Natural killer cell treated with Interleukin-12 subunit alpha and Interleukin-12 subunit beta and Interleukin-15 and Interleukin-18, amount 100 ng/mL, for 72 hours (primary cell): ENCODE measurements at regions not wholly inside any gene's neighbourhood (a gene's known extent, or its start where the extent isn't known, plus 50 kb on each side); places are given as distances from the start of the nearest gene placed in this dataset.

Experiments
- ATAC-seq, 2 donors: fragments of 150-1000 bp; cut with Tn5 transposase in 1 of 2; sonication (Bioruptor Pico), chemical (Tn5 transposase) in 1 of 2; 2 replicates each; pipeline ENCODE4 v1.10.0; 2021
- DNase-seq: peaks from one replicate; pipeline ENCODE4 v3.0.0; 2022; ENCODE audit warnings: low spot score
- H3K27ac Mint-ChIP-seq, 2 donors: 1 replicate in 1 of 2; 2 replicates in 1 of 2; pipeline ENCODE4 v1.8.0; 2022; ENCODE audit warnings: mixed read lengths in 2 of 2, mild to moderate bottlenecking in 1 of 2, moderate library complexity in 1 of 2
- H3K27me3 Mint-ChIP-seq, 2 donors: 1 replicate in 1 of 2; 2 replicates in 1 of 2; pipeline ENCODE4 v1.8.0; 2022; ENCODE audit warnings: mixed read lengths in 2 of 2
- H3K36me3 Mint-ChIP-seq: one replicate; pipeline ENCODE4 v1.8.0; 2022; ENCODE audit warnings: mixed read lengths
- H3K4me1 Mint-ChIP-seq, 2 donors: 1 replicate in 1 of 2; 2 replicates in 1 of 2; pipeline ENCODE4 v1.8.0; 2022; ENCODE audit warnings: low read depth in 2 of 2, mixed read lengths in 2 of 2, mild to moderate bottlenecking in 1 of 2
- H3K4me3 Mint-ChIP-seq: one replicate; pipeline ENCODE4 v1.8.0; 2022; ENCODE audit warnings: mixed read lengths
- H3K9me3 Mint-ChIP-seq: 2 replicates; pipeline ENCODE4 v1.8.0; 2022; ENCODE audit warnings: mixed read lengths

DNA sequence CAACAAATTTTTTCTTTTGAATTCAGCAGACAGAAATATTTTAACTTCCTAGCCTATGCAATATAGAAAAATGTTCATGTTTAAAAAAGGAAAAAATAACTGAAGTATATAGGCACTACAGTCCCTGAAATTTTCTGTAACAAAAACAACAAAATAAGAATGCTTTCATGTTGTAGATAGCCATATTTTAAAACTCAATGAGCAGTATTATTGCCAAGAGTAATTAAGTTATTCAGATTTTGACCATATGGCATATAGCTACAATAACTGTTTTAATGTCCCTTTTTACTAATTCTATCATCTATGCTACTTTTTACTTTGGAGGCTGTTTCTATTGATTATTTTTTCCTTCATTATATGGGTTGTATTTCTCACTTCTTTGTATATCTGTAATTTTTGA lies 283.3 kb upstream of the RIMS1 start:
- Mint-ChIP-seq H3K27ac (no peak overlapping the region), H3K27me3 (no peaks in the 10 kb centered on the region), H3K36me3 (no peaks in the 10 kb centered on the region), H3K9me3 (peaks cover 19% of the 10 kb centered on the region), H3K4me1 (no peaks in the 10 kb centered on the region), H3K4me3 (no peak overlapping the region)
- ATAC-seq (no peak), DNase-seq (no peak)

DNA sequence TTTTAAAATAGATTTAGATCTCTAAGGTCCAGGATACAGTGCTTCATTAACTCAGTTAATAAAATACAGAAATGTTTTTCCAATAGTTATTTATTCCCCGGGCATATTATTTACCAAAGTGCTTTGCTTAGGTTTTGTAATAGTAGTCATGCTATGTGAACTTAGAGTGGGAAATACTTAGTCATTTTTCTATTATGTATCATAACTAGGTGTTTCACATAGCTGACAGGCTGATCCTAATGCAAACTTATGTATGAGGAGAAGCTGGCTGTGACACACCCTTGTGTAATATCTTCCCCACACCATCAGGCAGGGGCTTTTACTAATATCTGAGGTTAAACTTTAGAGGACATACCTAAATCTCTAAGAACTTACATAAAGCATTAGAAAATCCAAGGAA lies 277.7 kb upstream of the RIMS1 start:
- Mint-ChIP-seq H3K4me1 (no peaks in the 10 kb centered on the region), H3K27me3 (no peaks in the 10 kb centered on the region), H3K9me3 (peaks cover 15% of the 10 kb centered on the region), H3K36me3 (no peaks in the 10 kb centered on the region), H3K27ac (no peak overlapping the region), H3K4me3 (no peak overlapping the region)
- DNase-seq (no peak), ATAC-seq (no peak)

DNA sequence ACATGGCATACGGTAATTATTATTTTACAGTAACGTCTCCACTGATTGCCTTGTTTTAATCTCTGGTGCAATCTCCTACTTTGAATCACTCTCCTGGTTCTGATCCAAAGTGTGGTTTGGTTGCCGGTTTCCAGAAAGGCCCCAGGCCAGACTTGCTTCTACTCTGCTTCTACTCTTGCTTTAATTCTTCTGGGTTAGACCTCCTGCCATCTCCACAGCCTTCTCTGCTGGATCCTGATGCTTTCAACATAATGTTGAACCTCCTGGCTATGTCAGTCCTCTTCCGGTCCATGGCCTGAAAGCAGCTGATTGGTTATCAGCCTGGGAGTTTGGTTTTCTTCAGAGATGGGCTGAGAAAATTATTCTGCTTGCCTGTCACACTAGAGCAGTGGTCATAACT lies 266.5 kb upstream of the RIMS1 start:
- H3K27ac Mint-ChIP-seq: no peak overlapping the region
- no peaks in the 10 kb centered on the region for H3K4me1 Mint-ChIP-seq
- DNase-seq: no peak
- no peak overlapping the region for H3K4me3 Mint-ChIP-seq
- ATAC-seq: no peak
- no peaks in the 10 kb centered on the region for H3K36me3 Mint-ChIP-seq
- peaks cover 21% of the 10 kb centered on the region for H3K9me3 Mint-ChIP-seq
- no peaks in the 10 kb centered on the region for H3K27me3 Mint-ChIP-seq

DNA sequence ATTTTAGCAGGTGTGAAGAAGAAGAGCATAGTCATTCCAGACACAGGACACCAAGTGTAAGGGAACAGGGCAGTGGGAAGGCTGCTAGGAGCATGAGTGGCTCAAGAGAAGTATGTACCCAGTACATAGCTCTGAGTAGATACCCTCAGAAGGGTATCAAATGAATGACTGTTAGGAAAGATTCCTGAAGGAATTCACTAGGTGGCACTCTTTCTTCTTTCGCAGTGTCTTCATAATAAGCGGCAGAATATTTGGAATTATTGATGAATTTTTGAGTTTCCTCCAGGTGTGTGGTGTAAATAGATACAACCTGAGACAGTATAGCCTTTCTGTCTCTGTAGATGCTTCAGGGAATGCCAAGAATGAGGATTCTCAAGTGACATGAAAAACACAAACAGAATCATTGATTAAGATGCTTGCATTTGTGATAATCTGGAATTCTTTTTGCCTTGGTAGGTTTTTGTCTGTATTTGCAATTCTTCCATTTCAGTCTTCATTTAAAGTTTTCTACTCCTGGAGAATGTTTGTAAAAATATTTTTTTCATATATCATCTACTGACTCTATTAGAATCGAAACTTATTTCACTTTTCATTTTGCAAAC lies 264.3 kb upstream of the RIMS1 start:
- H3K4me1 Mint-ChIP-seq: no peaks in the 10 kb centered on the region
- H3K9me3 Mint-ChIP-seq: peaks cover 30% of the 10 kb centered on the region
- H3K36me3 Mint-ChIP-seq: peaks cover 6% of the 10 kb centered on the region
- ATAC-seq (no peak), DNase-seq (no peak)
- no peak overlapping the region for H3K27ac Mint-ChIP-seq
- no peak overlapping the region for H3K4me3 Mint-ChIP-seq
- H3K27me3 Mint-ChIP-seq: no peaks in the 10 kb centered on the region

DNA sequence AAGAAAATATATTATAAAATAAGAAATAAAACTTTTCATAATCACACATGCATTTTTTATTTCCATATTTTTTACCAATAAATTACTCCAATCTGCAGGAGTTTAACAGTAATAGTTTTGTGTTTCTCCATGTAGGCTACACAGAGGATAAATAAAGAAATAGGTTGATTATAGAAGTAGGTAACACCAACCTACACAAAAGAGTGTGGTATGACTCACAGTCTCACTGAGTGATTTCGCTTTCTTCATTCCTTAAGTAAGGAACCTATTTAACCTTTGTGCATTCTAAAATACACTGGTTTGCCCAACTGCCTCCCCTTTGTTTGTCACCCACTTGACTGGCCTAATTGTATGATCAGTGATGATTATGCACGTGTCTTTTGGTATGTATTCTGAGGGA lies 244.2 kb upstream of the RIMS1 start:
- Mint-ChIP-seq H3K4me1 (no peaks in the 10 kb centered on the region), H3K9me3 (peaks cover 12% of the 10 kb centered on the region), H3K27me3 (no peaks in the 10 kb centered on the region), H3K27ac (no peak overlapping the region), H3K36me3 (no peaks in the 10 kb centered on the region), H3K4me3 (no peak overlapping the region)
- no peak for DNase-seq
- no peak for ATAC-seq

DNA sequence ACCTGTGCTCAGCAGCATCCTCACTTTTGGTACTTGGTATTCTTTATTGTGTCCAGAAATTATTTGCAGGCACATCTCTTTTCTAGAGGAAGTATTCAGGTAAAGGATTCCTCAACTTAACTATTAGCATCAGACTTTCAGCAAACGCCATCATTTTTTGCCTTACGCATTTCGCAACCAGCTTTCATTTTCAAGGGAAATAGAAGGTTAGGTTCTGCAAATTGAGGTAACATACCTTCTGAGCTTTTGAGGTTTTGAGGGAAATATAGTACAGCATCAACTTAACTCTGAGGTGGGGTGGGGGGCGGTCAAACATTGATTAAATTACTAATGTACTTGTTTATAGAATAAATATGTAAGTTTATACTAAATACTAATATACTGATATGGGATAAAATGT lies 243.6 kb upstream of the RIMS1 start:
- Mint-ChIP-seq H3K27me3 (no peaks in the 10 kb centered on the region), H3K36me3 (no peaks in the 10 kb centered on the region), H3K9me3 (peaks cover 14% of the 10 kb centered on the region), H3K27ac (no peak overlapping the region), H3K4me1 (no peaks in the 10 kb centered on the region), H3K4me3 (no peak overlapping the region)
- ATAC-seq (no peak), DNase-seq (no peak)

DNA sequence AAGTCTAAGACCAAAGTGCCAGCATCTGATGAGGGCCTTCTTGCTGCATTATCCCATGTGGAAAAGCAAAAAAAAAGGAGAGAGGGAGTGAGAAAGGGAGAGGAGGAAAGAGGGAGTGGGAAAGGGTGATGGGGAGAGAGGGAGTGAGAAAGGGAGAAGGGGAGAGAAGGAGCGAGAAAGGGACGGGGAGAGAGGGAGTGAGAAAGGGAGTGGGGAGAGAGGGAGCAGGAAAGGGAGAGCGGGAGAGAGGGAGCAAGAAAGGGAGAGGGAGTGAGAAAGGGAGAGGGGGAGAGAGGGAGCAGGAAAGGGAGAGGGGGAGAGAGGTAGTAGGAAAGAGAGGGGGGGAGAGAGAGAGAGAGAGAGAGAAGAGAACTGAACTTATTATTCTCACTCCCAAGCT lies 241.1 kb upstream of the RIMS1 start:
- no peak overlapping the region for H3K27ac Mint-ChIP-seq
- no peaks in the 10 kb centered on the region for H3K27me3 Mint-ChIP-seq
- no peak for DNase-seq
- peaks cover 10% of the 10 kb centered on the region for H3K9me3 Mint-ChIP-seq
- ATAC-seq: no peak
- H3K4me1 Mint-ChIP-seq: no peaks in the 10 kb centered on the region
- H3K36me3 Mint-ChIP-seq: no peaks in the 10 kb centered on the region
- H3K4me3 Mint-ChIP-seq: no peak overlapping the region

DNA sequence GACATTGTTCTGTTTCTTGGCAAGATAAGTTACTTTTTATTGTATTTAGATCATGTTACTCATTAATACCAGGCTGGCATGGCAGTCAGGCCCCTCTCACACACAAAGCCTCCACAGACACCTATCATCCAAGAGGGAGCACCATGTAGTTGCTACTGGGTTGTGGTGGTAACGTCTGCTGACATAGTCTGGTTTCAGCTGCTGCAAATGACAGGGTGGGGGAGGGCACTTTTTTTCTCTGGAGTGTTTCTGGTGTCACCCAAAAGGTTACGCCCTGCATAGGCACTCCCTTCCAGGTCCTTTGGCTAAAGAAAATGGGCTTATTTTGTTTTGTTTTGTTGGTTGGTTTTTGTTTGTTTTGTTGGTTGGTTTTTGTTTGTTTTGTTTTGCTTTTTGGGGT lies 236.4 kb upstream of the RIMS1 start:
- Mint-ChIP-seq H3K4me3 (no peak overlapping the region), H3K9me3 (peaks cover 13% of the 10 kb centered on the region), H3K4me1 (no peaks in the 10 kb centered on the region), H3K27ac (no peak overlapping the region), H3K27me3 (no peaks in the 10 kb centered on the region), H3K36me3 (no peaks in the 10 kb centered on the region)
- ATAC-seq: no peak
- DNase-seq: no peak

DNA sequence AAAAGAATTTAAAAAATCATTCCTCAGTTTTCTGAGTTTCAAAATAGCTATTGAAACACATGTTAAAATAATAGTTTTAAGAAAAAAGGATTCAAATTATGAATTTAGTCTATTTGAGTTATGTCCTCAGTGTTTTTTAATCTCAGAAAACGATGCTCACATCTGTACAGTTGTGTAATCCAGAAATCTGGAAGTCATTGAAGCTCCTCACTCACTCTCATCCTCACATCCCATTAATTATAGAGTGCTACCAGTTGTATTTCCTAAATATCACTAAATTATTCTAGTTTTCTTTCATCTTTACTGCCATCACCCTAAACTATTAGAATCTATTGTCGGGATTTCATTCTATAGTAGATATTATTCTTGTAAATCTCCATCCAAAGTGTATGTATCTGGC lies 234.7 kb upstream of the RIMS1 start:
- no peak overlapping the region for H3K4me3 Mint-ChIP-seq
- H3K4me1 Mint-ChIP-seq: no peaks in the 10 kb centered on the region
- no peak overlapping the region for H3K27ac Mint-ChIP-seq
- H3K27me3 Mint-ChIP-seq: no peaks in the 10 kb centered on the region
- ATAC-seq (no peak), DNase-seq (no peak)
- peaks cover 13% of the 10 kb centered on the region for H3K9me3 Mint-ChIP-seq
- no peaks in the 10 kb centered on the region for H3K36me3 Mint-ChIP-seq

DNA sequence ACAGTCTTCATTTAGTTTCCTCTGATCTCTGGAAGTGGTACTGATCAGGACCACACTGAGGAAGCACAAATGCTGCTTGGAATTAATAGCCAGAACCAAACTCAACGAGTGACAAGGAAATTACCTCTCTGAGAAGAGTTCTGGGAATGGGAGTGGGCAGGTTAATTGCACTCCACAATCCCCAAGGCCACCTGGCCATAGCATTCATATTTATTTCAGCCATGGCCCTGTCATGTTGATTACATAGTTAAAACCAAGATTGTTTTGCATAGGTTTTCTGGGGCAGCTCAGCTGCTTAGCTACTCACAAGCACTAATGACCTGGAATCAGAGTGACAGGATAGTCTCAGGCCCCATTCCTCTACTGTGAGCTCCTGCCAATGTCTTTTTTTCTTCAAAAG lies 230.2 kb upstream of the RIMS1 start:
- DNase-seq (no peak), ATAC-seq (no peak)
- H3K4me1 Mint-ChIP-seq: no peaks in the 10 kb centered on the region
- H3K36me3 Mint-ChIP-seq: no peaks in the 10 kb centered on the region
- H3K4me3 Mint-ChIP-seq: no peak overlapping the region
- no peaks in the 10 kb centered on the region for H3K27me3 Mint-ChIP-seq
- peaks cover 17% of the 10 kb centered on the region for H3K9me3 Mint-ChIP-seq
- H3K27ac Mint-ChIP-seq: no peak overlapping the region

DNA sequence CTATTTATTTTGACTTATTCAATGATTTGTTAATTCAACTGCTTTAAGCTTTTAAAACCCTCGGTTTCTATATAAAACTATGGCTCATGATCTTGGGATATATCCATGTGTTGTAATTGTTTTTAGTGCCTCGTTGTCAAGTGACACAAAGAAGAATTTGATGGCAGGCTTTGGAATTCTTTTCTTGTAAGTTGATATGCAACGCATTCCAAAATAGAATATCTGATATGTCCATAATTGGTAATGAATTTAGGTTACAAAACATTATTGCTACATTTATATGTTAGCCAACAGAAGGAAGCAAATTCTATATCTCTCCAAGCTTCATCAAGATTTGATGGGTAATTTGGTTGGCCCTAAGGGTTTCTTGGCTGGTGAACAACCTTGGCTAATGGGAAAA lies 220.4 kb upstream of the RIMS1 start:
- Mint-ChIP-seq H3K36me3 (no peaks in the 10 kb centered on the region), H3K4me1 (no peaks in the 10 kb centered on the region), H3K27ac (no peak overlapping the region), H3K9me3 (peaks cover 14% of the 10 kb centered on the region), H3K4me3 (no peak overlapping the region), H3K27me3 (no peaks in the 10 kb centered on the region)
- ATAC-seq (no peak), DNase-seq (no peak)

DNA sequence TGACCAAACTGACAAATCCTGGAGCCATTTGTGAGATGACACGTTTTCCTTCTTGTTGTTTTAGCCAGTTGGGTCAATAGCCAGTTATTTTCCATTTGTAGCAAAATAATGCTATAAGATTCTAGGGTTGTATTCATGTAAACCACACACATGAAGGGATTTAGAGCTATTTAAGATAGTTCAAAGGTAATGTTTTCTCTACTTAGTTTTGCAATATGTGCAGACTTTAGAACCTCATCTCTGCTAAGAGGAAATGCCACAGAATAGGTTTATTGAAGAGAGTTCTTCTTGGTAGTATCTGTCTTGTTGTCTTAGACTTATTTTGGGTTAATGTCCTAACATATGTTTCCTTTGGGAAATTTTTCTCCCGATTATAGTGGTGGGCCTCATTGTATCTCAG lies 213.5 kb upstream of the RIMS1 start:
- Mint-ChIP-seq H3K9me3 (peaks cover 3% of the 10 kb centered on the region), H3K27me3 (no peaks in the 10 kb centered on the region), H3K27ac (no peak overlapping the region), H3K4me3 (no peak overlapping the region), H3K36me3 (no peaks in the 10 kb centered on the region), H3K4me1 (no peaks in the 10 kb centered on the region)
- DNase-seq (no peak), ATAC-seq (no peak)

DNA sequence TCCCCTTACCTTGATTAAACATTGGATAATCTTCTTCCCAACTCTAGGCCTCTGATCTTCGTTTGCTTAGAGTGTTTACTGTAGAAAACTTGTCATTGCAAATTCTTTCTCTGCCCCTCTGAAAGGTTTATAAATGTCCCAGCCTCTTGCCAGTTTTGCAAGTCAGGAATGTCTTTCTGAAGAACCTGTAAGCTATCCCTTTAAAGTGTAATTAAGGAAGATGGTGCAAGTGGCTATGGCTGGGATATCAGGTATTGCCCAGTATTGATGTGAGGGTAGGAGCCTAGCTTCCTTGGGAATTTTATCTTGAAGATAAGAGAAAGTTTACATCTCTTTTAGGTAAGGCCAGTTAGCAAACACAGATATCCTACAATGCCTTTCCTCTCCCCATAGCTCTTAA lies 211.0 kb upstream of the RIMS1 start:
- H3K4me1 Mint-ChIP-seq: no peaks in the 10 kb centered on the region
- H3K36me3 Mint-ChIP-seq: no peaks in the 10 kb centered on the region
- no peaks in the 10 kb centered on the region for H3K27me3 Mint-ChIP-seq
- DNase-seq: no peak
- H3K4me3 Mint-ChIP-seq: no peak overlapping the region
- no peak for ATAC-seq
- no peak overlapping the region for H3K27ac Mint-ChIP-seq
- peaks cover 3% of the 10 kb centered on the region for H3K9me3 Mint-ChIP-seq

DNA sequence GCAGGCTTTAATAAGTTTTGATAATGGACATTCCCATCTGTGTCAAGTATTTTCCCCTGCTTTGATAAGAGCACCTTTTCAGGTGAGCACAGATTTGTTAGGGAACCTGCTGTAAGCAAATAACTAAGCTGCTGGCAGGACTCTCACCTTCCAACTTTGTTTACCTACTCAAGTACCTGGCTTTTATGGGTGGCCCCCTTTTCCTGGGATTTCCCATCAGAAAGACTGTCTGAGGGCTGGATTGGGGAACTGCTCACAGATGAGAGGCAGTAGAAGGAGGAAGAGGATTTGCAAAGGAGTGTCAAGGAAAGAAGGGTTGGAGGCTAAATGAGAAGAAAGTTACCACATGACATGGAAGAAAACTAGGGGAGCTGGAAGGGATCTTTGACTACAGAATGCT lies 210.1 kb upstream of the RIMS1 start:
- DNase-seq (no peak), ATAC-seq (no peak)
- no peak overlapping the region for H3K4me3 Mint-ChIP-seq
- no peaks in the 10 kb centered on the region for H3K4me1 Mint-ChIP-seq
- no peaks in the 10 kb centered on the region for H3K9me3 Mint-ChIP-seq
- H3K36me3 Mint-ChIP-seq: no peaks in the 10 kb centered on the region
- H3K27ac Mint-ChIP-seq: no peak overlapping the region
- no peaks in the 10 kb centered on the region for H3K27me3 Mint-ChIP-seq

DNA sequence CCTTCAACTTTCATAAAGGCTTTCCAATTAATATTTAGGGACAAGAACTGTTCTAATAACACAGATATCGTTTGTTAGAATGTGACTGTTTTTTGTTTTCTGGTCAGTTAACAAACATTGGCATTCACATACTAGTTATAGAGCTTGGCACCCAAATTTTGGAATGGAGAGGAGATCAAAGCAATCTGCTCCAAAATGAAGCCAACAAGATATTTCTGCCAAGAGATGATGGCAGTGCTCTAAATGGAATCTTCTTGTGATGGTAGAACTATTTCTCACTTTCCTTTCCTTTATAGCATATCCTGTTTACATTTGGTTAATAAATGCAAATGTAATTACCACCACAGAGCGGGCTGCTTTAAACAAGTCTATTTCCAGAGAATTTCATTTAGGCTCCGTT lies 208.3 kb upstream of the RIMS1 start:
- ATAC-seq: no peak
- H3K4me3 Mint-ChIP-seq: no peak overlapping the region
- no peak overlapping the region for H3K27ac Mint-ChIP-seq

More for the DNA sequence above, 208.3 kb upstream of the RIMS1 start:
- Mint-ChIP-seq H3K9me3 (no peaks in the 10 kb centered on the region), H3K36me3 (no peaks in the 10 kb centered on the region), H3K27me3 (no peaks in the 10 kb centered on the region), H3K4me1 (no peaks in the 10 kb centered on the region)
- no peak for DNase-seq
